Mesothelial cell of epicardium (in vitro differentiated cells): ENCODE measurements at regions not wholly inside any gene's neighbourhood (a gene's known extent, or its start where the extent isn't known, plus 50 kb on each side); places are given as distances from the start of the nearest gene placed in this dataset.

Source experiments
- DNase-seq, 2 experiments: peaks; one replicate each; pipeline ENCODE4 v3.0.0; 2021; ENCODE audit warnings: low spot score in 2 of 2; ENCODE audit not compliant: unreplicated experiment in 2 of 2
- H3K27ac Mint-ChIP-seq: 2 replicates; pipeline ENCODE4 v1.8.0; 2021; ENCODE audit warnings: mixed read lengths
- H3K27me3 Mint-ChIP-seq: 2 replicates; pipeline ENCODE4 v1.8.0; 2021; ENCODE audit warnings: low read depth, mixed read lengths
- H3K36me3 Mint-ChIP-seq: 2 replicates; pipeline ENCODE4 v1.8.0; 2021; ENCODE audit warnings: mixed read lengths
- H3K4me1 Mint-ChIP-seq: 2 replicates; pipeline ENCODE4 v1.8.0; 2021; ENCODE audit warnings: mixed read lengths
- H3K4me3 Mint-ChIP-seq: 2 replicates; pipeline ENCODE4 v1.8.0; 2021; ENCODE audit warnings: mild to moderate bottlenecking, moderate library complexity, mixed read lengths
- H3K9me3 Mint-ChIP-seq: 2 replicates; pipeline ENCODE4 v1.8.0; 2021; ENCODE audit warnings: mixed read lengths
- CTCF ChIP-seq: fragments of 200-600 bp; sonication (generic); IDR thresholded peaks from one replicate; pipeline ENCODE4 v1.5.0; 2021; ENCODE audit warnings: antibody characterized with exemption; ENCODE audit not compliant: unreplicated experiment

GRCh38 chr3:82053236-82053635, 291.8 kb upstream of the GBE1 start:
- no peak overlapping the region for H3K27ac Mint-ChIP-seq
- H3K9me3 Mint-ChIP-seq = no peaks in the 10 kb centered on the region
- H3K4me3 Mint-ChIP-seq = no peak overlapping the region
- H3K4me1 Mint-ChIP-seq = peaks cover 5% of the 10 kb centered on the region
- H3K36me3 Mint-ChIP-seq = no peaks in the 10 kb centered on the region
- no peaks in the 10 kb centered on the region for H3K27me3 Mint-ChIP-seq
- no peak for DNase-seq
- TF ChIP-seq CTCF = no peak

GRCh38 chr3:82050382-82050781, 288.9 kb upstream of the GBE1 start:
- H3K9me3 Mint-ChIP-seq = no peaks in the 10 kb centered on the region
- H3K27me3 Mint-ChIP-seq = no peaks in the 10 kb centered on the region
- no peak overlapping the region for H3K4me3 Mint-ChIP-seq
- no peak for TF ChIP-seq CTCF
- no peak overlapping the region for H3K27ac Mint-ChIP-seq
- H3K4me1 Mint-ChIP-seq = peaks cover 1% of the 10 kb centered on the region
- no peaks in the 10 kb centered on the region for H3K36me3 Mint-ChIP-seq
- no peak for DNase-seq

- H3K36me3 Mint-ChIP-seq = no peaks in the 10 kb centered on the region
- H3K27ac Mint-ChIP-seq = no peak overlapping the region
- H3K9me3 Mint-ChIP-seq = no peaks in the 10 kb centered on the region
- no peak overlapping the region for H3K4me3 Mint-ChIP-seq
- peaks cover 14% of the 10 kb centered on the region for H3K4me1 Mint-ChIP-seq
- DNase-seq = no peak
- no peak for TF ChIP-seq CTCF
- no peaks in the 10 kb centered on the region for H3K27me3 Mint-ChIP-seq
Measured at GRCh38 chr3:82048711-82049110, 287.3 kb upstream of the GBE1 start.

GRCh38 chr3:82044930-82045705, 283.7 kb upstream of the GBE1 start:
- H3K27me3 Mint-ChIP-seq = no peaks in the 10 kb centered on the region
- TF ChIP-seq CTCF = no peak

GRCh38 chr3:82038556-82038955, 277.1 kb upstream of the GBE1 start:
- no peaks in the 10 kb centered on the region for H3K36me3 Mint-ChIP-seq
- no peak overlapping the region for H3K4me3 Mint-ChIP-seq
- TF ChIP-seq CTCF = no peak
- H3K4me1 Mint-ChIP-seq = peaks cover 7% of the 10 kb centered on the region
- no peak for DNase-seq
- H3K27me3 Mint-ChIP-seq = no peaks in the 10 kb centered on the region
- H3K9me3 Mint-ChIP-seq = no peaks in the 10 kb centered on the region
- H3K27ac Mint-ChIP-seq = no peak overlapping the region

More at GRCh38 chr3:82044930-82045705, 283.7 kb upstream of the GBE1 start:
- DNase-seq = no peak
- Mint-ChIP-seq H3K4me1 (peaks cover 19% of the 10 kb centered on the region), H3K27ac (no peak overlapping the region), H3K4me3 (no peak overlapping the region), H3K9me3 (no peaks in the 10 kb centered on the region), H3K36me3 (no peaks in the 10 kb centered on the region)
